ENCODE measurements at regions not wholly inside any gene's neighbourhood (a gene's known extent, or its start where the extent isn't known, plus 50 kb on each side); places are given as distances from the start of the nearest gene placed in this dataset.

- Histone ChIP-seq H3K27ac (no peak overlapping the region), H3K4me3 (replicated peaks in 1 of 3) (no peak overlapping the region), H3K4me1 (peaks cover 0 to 8% of the 10 kb centered on the region in 2 donors), H3K27me3 (no peaks in the 10 kb centered on the region), H3K9me3 (no peaks in the 10 kb centered on the region), H3K36me3 (no peaks in the 10 kb centered on the region)
- no peak for DNase-seq
- no peak for TF ChIP-seq CTCF (IDR thresholded peaks at IDR 0.05)
- TF ChIP-seq POLR2A (IDR thresholded peaks at IDR 0.05): no peak
- 67 to 79% methylated on average over 12 of the region's 12 CpGs for WGBS, 2 donors
- intact Hi-C loops (cut with DNase I): no loop called here
Observed at GRCh38 chr7:47653550-47654411, 71.9 kb upstream of the TNS3 start.

DNA sequence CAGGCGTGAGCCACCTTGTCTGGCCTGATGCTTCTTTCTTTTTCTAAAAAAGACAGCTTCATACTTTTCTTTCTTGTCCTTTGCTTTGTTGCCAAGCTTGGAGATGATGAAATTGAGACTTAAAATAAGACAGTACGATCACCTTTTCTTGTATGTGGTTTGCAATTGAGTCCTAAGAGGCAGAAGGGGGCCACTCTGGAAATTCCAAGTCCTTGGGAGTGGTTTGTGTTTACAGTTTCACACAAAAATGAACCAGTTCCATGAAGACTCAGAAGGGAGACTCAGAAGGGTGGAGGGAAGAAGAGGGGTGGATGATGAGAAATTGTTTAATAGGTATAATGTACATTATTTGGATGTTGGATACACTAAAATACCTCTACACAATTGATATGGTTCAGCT is 70.7 kb upstream of the TNS3 start:
- intact Hi-C loops (cut with DNase I): no loop called here
- Histone ChIP-seq H3K27me3 (no peaks in the 10 kb centered on the region), H3K4me3 (replicated peaks in 1 of 3) (no peak overlapping the region), H3K4me1 (peaks cover 1 to 17% of the 10 kb centered on the region in 2 donors), H3K36me3 (no peaks in the 10 kb centered on the region), H3K9me3 (no peaks in the 10 kb centered on the region), H3K27ac (no peak overlapping the region)
- 86 to 97% methylated on average over 2 of the region's 2 CpGs for WGBS, 2 donors
- no peak for DNase-seq
- TF ChIP-seq CTCF (IDR thresholded peaks at IDR 0.05): no peak
- TF ChIP-seq POLR2A (IDR thresholded peaks at IDR 0.05): no peak

- TF ChIP-seq POLR2A (IDR thresholded peaks at IDR 0.05): no peak
- TF ChIP-seq CTCF (IDR thresholded peaks at IDR 0.05): no peak
- no peak for DNase-seq
- H3K36me3 ChIP-seq: no peaks in the 10 kb centered on the region
- H3K4me1 ChIP-seq: peaks cover 9 to 26% of the 10 kb centered on the region in 2 donors
- H3K9me3 ChIP-seq: no peaks in the 10 kb centered on the region
- no peak overlapping the region for H3K27ac ChIP-seq
- WGBS, 2 donors: 90 to 91% methylated on average over 11 of the region's 11 CpGs
- H3K27me3 ChIP-seq: no peaks in the 10 kb centered on the region
- H3K4me3 ChIP-seq (replicated peaks in 1 of 3): no peak overlapping the region
- intact Hi-C loops (cut with DNase I): no loop called here
Observed at GRCh38 chr7:47651355-47652317, 69.7 kb upstream of the TNS3 start.

DNA sequence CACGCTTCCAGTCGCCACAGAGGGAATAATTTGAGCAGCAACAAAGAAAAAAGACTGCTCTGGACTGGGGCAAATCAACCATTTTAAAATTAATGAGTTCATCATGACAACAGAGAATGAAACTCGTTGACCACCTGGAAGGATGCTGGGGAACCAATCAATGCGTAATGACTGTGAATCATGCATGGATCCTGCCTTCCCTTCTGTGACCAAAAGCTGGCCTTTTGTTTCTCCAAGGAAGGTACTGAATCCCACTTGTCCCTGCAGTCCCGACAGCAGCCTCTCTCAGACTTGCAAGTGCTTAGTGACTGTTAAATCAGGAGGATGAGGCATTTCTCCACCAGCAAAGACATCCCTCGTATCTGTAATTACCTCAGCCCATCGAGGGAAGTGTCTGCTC is 68.0 kb upstream of the TNS3 start:
- WGBS, 2 donors: 92% methylated on average over 7 of the region's 7 CpGs
- H3K27me3 ChIP-seq: no peaks in the 10 kb centered on the region
- no peaks in the 10 kb centered on the region for H3K9me3 ChIP-seq
- H3K4me1 ChIP-seq: peaks cover 9 to 26% of the 10 kb centered on the region in 2 donors
- no peak overlapping the region for H3K27ac ChIP-seq
- no peak for TF ChIP-seq CTCF (IDR thresholded peaks at IDR 0.05)
- no peak for TF ChIP-seq POLR2A (IDR thresholded peaks at IDR 0.05)
- no peak overlapping the region for H3K4me3 ChIP-seq (replicated peaks in 1 of 3)
- H3K36me3 ChIP-seq: no peaks in the 10 kb centered on the region
- intact Hi-C loops (cut with DNase I): no loop called here
- DNase-seq: no peak
